GM21723 (cell line): ENCODE measurements at regions not wholly inside any gene's neighbourhood (a gene's known extent, or its start where the extent isn't known, plus 50 kb on each side); places are given as distances from the start of the nearest gene placed in this dataset.
"Not testable (repeated sequence)": the region's sequence is repeated elsewhere in the genome, so short reads cannot be mapped to it uniquely, and the experiment has no call there.

Source experiments
- ATAC-seq: cut with Tn5 transposase; IDR thresholded peaks from one replicate; pipeline ENCODE4 v1.9.1; 2021; ENCODE audit warnings: mild to moderate bottlenecking, moderate library complexity; ENCODE audit not compliant: unreplicated experiment

- ATAC-seq, result no peak
Observed at GRCh38 chr7:68828575-68828974, 769.7 kb upstream of the AUTS2 start.

GRCh38 chr7:68833422-68833821 is 764.9 kb upstream of the AUTS2 start:
- ATAC-seq, result no peak

GRCh38 chr7:68839014-68839413 is 759.3 kb upstream of the AUTS2 start:
- ATAC-seq, result no peak

GRCh38 chr7:68840991-68841390 is 757.3 kb upstream of the AUTS2 start:
- no peak for ATAC-seq

- not testable (repeated sequence) for ATAC-seq
Observed at GRCh38 chr7:68843985-68844384, 754.3 kb upstream of the AUTS2 start.

- ATAC-seq, result no peak
Observed at GRCh38 chr7:68846811-68847325, 751.4 kb upstream of the AUTS2 start.

- ATAC-seq, result no peak
Observed at GRCh38 chr7:68853254-68853653, 745.0 kb upstream of the AUTS2 start.

GRCh38 chr7:68857571-68857970 is 740.7 kb upstream of the AUTS2 start:
- no peak for ATAC-seq

- ATAC-seq, result no peak
Observed at GRCh38 chr7:68858497-68858896, 739.8 kb upstream of the AUTS2 start.

- ATAC-seq, result no peak
Observed at GRCh38 chr7:68861171-68861570, 737.1 kb upstream of the AUTS2 start.

- ATAC-seq, result no peak
Observed at GRCh38 chr7:68862261-68862660, 736.0 kb upstream of the AUTS2 start.

GRCh38 chr7:68862736-68863135 is 735.5 kb upstream of the AUTS2 start:
- ATAC-seq, result no peak

- no peak for ATAC-seq
Observed at GRCh38 chr7:68865351-68866199, 732.7 kb upstream of the AUTS2 start.

GRCh38 chr7:68866200-68866570 is 732.1 kb upstream of the AUTS2 start:
- ATAC-seq, result no peak

- ATAC-seq, result not testable (repeated sequence)
Observed at GRCh38 chr7:68866721-68867120, 731.6 kb upstream of the AUTS2 start.

GRCh38 chr7:68868978-68869377 is 729.3 kb upstream of the AUTS2 start:
- ATAC-seq, result no peak

- no peak for ATAC-seq
Observed at GRCh38 chr7:68873616-68874015, 724.7 kb upstream of the AUTS2 start.

GRCh38 chr7:68875857-68876256 is 722.4 kb upstream of the AUTS2 start:
- ATAC-seq, result no peak

GRCh38 chr7:68887116-68887515 is 711.2 kb upstream of the AUTS2 start:
- ATAC-seq, result not testable (repeated sequence)

- no peak for ATAC-seq
Observed at GRCh38 chr7:68888971-68889385, 709.3 kb upstream of the AUTS2 start.

GRCh38 chr7:68892236-68892635 is 706.0 kb upstream of the AUTS2 start:
- no peak for ATAC-seq

- ATAC-seq, result no peak
Observed at GRCh38 chr7:68893411-68893810, 704.9 kb upstream of the AUTS2 start.

- ATAC-seq, result not testable (repeated sequence)
Observed at GRCh38 chr7:68899156-68899555, 699.1 kb upstream of the AUTS2 start.
